Caco-2 (cell line): ENCODE measurements at regions not wholly inside any gene's neighbourhood (a gene's known extent, or its start where the extent isn't known, plus 50 kb on each side); places are given as distances from the start of the nearest gene placed in this dataset.

Experiments used
- BruUV-seq: library from RNA; stranded (reverse); fragments of 400-500 nt; replicated peaks from 2 replicates; lab custom pipeline; 2021; lab: Mats Ljungman, UMichigan
- CTCF ChIA-PET: fragments of 300-600 bp; sonication (Branson Sonifier 250); formaldehyde crosslinking; loops from one replicate; lab custom pipeline; 2022; ENCODE audit warnings: antibody characterized with exemption; lab: Charles Lee
- POLR2A ChIA-PET: fragments of 300-600 bp; sonication (Branson Sonifier 250); formaldehyde crosslinking; loops from one replicate; lab custom pipeline; 2022; ENCODE audit warnings: antibody characterized with exemption; lab: Charles Lee
- DNase-seq, 2 experiments: peaks; one replicate each; pipeline versions ENCODE4 v3.0.0 to v3.0.0-alpha.2; 2020 to 2022
- H3K27me3 ChIP-seq: replicated peaks from 2 replicates; pipeline ENCODE4 v1.6.0; 2011; ENCODE audit warnings: low read length; ENCODE audit not compliant: control insufficient read depth, insufficient read depth
- H3K36me3 ChIP-seq: 2 replicates; pipeline ENCODE4 v1.5.1; 2011; ENCODE audit warnings: low read length; ENCODE audit not compliant: control insufficient read depth, insufficient read depth
- H3K4me1 ChIP-seq: fragments of 250-450 bp; sonication (Bioruptor Pico); 2 replicates; pipeline ENCODE4 v1.5.1; 2020; ENCODE audit warnings: mild to moderate bottlenecking
- H3K4me3 ChIP-seq: 2 replicates; pipeline ENCODE4 v1.5.1; 2011; ENCODE audit warnings: low read depth, mild to moderate bottlenecking, control low read depth, low read length
- H3K9me3 ChIP-seq: fragments of 250-450 bp; sonication (Bioruptor Pico); 2 replicates; pipeline ENCODE4 v1.5.1; 2020; ENCODE audit warnings: mild to moderate bottlenecking, moderate library complexity
- H3K27ac Mint-ChIP-seq: one replicate; pipeline ENCODE4 v1.8.0; 2022; ENCODE audit warnings: mixed read lengths; ENCODE audit not compliant: unreplicated experiment
- H3K27me3 Mint-ChIP-seq: one replicate; pipeline ENCODE4 v1.8.0; 2022; ENCODE audit warnings: mixed read lengths; ENCODE audit not compliant: insufficient read depth, unreplicated experiment
- H3K36me3 Mint-ChIP-seq: one replicate; pipeline ENCODE4 v1.8.0; 2022; ENCODE audit warnings: mild to moderate bottlenecking, mixed read lengths; ENCODE audit not compliant: insufficient read depth, unreplicated experiment
- H3K4me1 Mint-ChIP-seq: one replicate; pipeline ENCODE4 v1.8.0; 2022; ENCODE audit warnings: low read depth, mixed read lengths; ENCODE audit not compliant: unreplicated experiment
- H3K4me3 Mint-ChIP-seq: one replicate; pipeline ENCODE4 v1.8.0; 2022; ENCODE audit warnings: mild to moderate bottlenecking, moderate library complexity, mixed read lengths; ENCODE audit not compliant: unreplicated experiment
- H3K9me3 Mint-ChIP-seq: one replicate; pipeline ENCODE4 v1.8.0; 2022; ENCODE audit warnings: mixed read lengths; ENCODE audit not compliant: unreplicated experiment
- CTCF ChIP-seq, 2 experiments: fragments of 200-600 bp in 1 of 2; IDR thresholded peaks; 1 replicate in 1 of 2; 2 replicates in 1 of 2; pipeline versions ENCODE4 v1.5.1 to v1.8.0; 2011 to 2022; ENCODE audit warnings: antibody characterized with exemption in 1 of 2, control low read depth in 1 of 2, inconsistent platforms in 1 of 2, low read depth in 1 of 2, low read length in 1 of 2, mild to moderate bottlenecking in 1 of 2, moderate library complexity in 1 of 2; ENCODE audit not compliant: insufficient read depth in 1 of 2, severe bottlenecking in 1 of 2, unreplicated experiment in 1 of 2
- intact Hi-C: fragments of 100-400 bp; cut with micrococcal nuclease; formaldehyde crosslinking; loops from one replicate; pipeline ENCODE4 v1.10.0; 2022; ENCODE audit not compliant: unreplicated experiment

DNA sequence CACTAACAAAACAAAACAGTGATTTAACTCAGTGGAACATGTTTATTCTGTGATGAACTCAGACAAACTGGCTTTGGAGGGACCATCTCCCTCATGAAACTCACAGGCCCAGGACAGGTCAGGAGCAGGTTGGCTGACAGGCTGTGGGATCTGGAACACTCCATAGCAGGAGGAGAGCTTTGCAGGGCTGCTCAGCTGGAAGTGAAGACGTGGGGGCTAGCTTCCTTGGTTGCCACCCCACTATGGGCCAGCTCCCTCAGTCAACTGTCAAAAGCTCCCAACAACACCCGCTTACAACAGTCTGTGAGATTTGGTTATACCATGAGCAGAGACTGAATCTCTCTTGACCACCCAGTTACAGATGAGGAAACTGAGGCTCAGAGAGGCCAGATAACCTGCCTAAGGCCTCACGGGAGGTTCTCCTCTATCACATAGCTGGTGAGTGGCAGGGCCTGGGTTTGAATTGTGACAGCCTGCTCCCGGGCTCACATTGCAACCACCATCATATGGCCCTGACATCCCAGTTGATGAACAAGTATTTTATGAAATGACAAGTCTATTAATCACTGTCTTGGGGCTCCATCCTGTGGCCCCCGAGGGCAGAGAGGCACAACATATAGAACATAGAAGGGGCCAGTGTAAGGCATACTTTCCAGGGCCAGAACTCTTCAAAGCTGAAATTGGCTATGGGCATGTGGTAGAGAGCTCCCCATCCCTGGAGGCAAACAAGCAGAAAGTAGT lies 473.4 kb downstream of the MN1 start:
- Mint-ChIP-seq H3K36me3 (no peaks in the 10 kb centered on the region), H3K27ac (no peak overlapping the region), H3K9me3 (no peaks in the 10 kb centered on the region), H3K27me3 (peaks cover 3% of the 10 kb centered on the region), H3K4me1 (no peaks in the 10 kb centered on the region), H3K4me3 (no peak overlapping the region)
- DNase-seq: no peak
- TF ChIP-seq CTCF (IDR thresholded peaks at IDR 0.05; ENCODE audit: insufficient read depth in 1 of 2, low read depth in 1 of 2, low read length in 1 of 2, severe bottlenecking in 1 of 2, unreplicated experiment in 1 of 2): no peak
- H3K4me3 ChIP-seq: no peak overlapping the region
- H3K4me1 ChIP-seq: no peaks in the 10 kb centered on the region
- ChIA-PET POLR2A (no interaction called here), CTCF (no interaction called here)
- intact Hi-C loops: no loop called here
- BruUV-seq: no TSS peak
- no peaks in the 10 kb centered on the region for H3K36me3 ChIP-seq
- no peaks in the 10 kb centered on the region for H3K9me3 ChIP-seq
- H3K27me3 ChIP-seq: no peaks in the 10 kb centered on the region

- H3K27ac Mint-ChIP-seq: no peak overlapping the region
- Histone ChIP-seq H3K27me3 (no peaks in the 10 kb centered on the region), H3K9me3 (no peaks in the 10 kb centered on the region), H3K4me3 (no peak overlapping the region), H3K4me1 (no peaks in the 10 kb centered on the region), H3K36me3 (no peaks in the 10 kb centered on the region)
- no peak for DNase-seq
- intact Hi-C loops: no loop called here
- no peak overlapping the region for H3K4me3 Mint-ChIP-seq
- ChIA-PET POLR2A (no interaction called here), CTCF (no interaction called here)
- TF ChIP-seq CTCF (IDR thresholded peaks at IDR 0.05; ENCODE audit: insufficient read depth in 1 of 2, low read depth in 1 of 2, low read length in 1 of 2, severe bottlenecking in 1 of 2, unreplicated experiment in 1 of 2): no peak
- H3K27me3 Mint-ChIP-seq: peaks cover 8% of the 10 kb centered on the region
- BruUV-seq: no TSS peak
- H3K9me3 Mint-ChIP-seq: no peaks in the 10 kb centered on the region
- H3K36me3 Mint-ChIP-seq: no peaks in the 10 kb centered on the region
- no peaks in the 10 kb centered on the region for H3K4me1 Mint-ChIP-seq
Measured at GRCh38 chr22:27329131-27329850, 472.3 kb downstream of the MN1 start.

DNA sequence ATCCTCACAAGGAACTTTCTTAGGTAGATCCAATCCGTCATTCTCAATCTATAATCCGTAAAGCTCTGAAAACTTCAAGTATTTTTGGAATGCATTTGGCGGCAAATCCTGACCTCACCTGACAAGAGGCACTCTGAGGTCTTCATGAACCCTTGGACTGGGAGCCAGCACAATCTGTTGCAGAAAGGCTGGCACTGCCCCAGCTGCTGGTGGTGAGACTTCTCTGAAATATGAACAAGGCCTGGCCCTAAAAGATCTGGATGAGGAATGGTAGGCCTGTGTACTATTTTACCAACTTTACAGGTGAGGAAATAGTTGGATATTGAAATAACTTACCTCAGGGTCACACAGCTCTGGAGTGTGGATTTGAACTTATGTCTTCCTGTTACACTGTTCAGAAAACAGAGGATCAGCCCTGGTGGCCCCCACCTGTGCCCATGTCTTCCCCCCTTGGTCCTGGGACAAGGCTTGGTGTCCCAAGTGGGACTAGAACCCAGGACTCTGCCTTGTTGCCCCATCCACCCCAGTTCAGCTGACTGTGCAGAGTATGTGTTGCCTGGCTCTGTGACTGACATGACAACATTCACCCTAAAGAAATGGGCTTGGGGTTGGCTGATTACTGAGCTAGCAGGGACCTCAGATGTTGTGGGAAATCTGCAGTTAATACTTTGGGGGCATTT lies 471.4 kb downstream of the MN1 start:
- no peak for DNase-seq
- TF ChIP-seq CTCF (IDR thresholded peaks at IDR 0.05; ENCODE audit: insufficient read depth in 1 of 2, low read depth in 1 of 2, low read length in 1 of 2, severe bottlenecking in 1 of 2, unreplicated experiment in 1 of 2): no peak
- no peaks in the 10 kb centered on the region for H3K36me3 Mint-ChIP-seq
- CTCF ChIA-PET: interaction anchor here (0.8 kb wide), 1 partner anchor 651 kb away, joined by 3 read pairs; no protein-coding TSS in a partner anchor
- no peaks in the 10 kb centered on the region for H3K9me3 Mint-ChIP-seq
- no TSS peak for BruUV-seq
- no peak overlapping the region for H3K4me3 ChIP-seq
- no peak overlapping the region for H3K27ac Mint-ChIP-seq
- H3K4me1 Mint-ChIP-seq: no peaks in the 10 kb centered on the region
- intact Hi-C loops: no loop called here
- H3K27me3 Mint-ChIP-seq: peaks cover 12% of the 10 kb centered on the region
- no peak overlapping the region for H3K4me3 Mint-ChIP-seq
- H3K36me3 ChIP-seq: no peaks in the 10 kb centered on the region
- no peaks in the 10 kb centered on the region for H3K27me3 ChIP-seq
- POLR2A ChIA-PET: no interaction called here
- no peaks in the 10 kb centered on the region for H3K4me1 ChIP-seq
- no peaks in the 10 kb centered on the region for H3K9me3 ChIP-seq
